SK-N-SH treated with all-trans-retinoic acid at 6 μM for 48 hours (cell line): ENCODE measurements at regions not wholly inside any gene's neighbourhood (a gene's known extent, or its start where the extent isn't known, plus 50 kb on each side); places are given as distances from the start of the nearest gene placed in this dataset.
A peak's percentile ranks its signal among the peaks of the same experiment; 100 is the strongest.

ENCODE experiments used
- ATAC-seq: fragments of 200-7000 bp; cut with Tn5 transposase; 3 replicates; pipeline ENCODE4 v1.9.1; 2020; ENCODE audit warnings: mild to moderate bottlenecking, moderate library complexity
- ARNTL ChIP-seq: fragments of 450-650 bp; formaldehyde crosslinking; IDR thresholded peaks from 2 replicates; pipeline ENCODE4 v1.5.0; 2020; ENCODE audit warnings: low read depth, mild to moderate bottlenecking, moderate library complexity, borderline replicate concordance
- CREB5 ChIP-seq: fragments of 250-450 bp; sonication (Bioruptor Pico); IDR thresholded peaks from 2 replicates; pipeline ENCODE4 v1.5.1; 2020; ENCODE audit warnings: low read depth, mild to moderate bottlenecking, moderate library complexity
- CSDC2 ChIP-seq: fragments of 250-450 bp; sonication (Bioruptor Pico); IDR thresholded peaks from 2 replicates; pipeline ENCODE4 v1.5.0; 2020; ENCODE audit warnings: mild to moderate bottlenecking, moderate library complexity
- CSRNP3 ChIP-seq: fragments of 250-450 bp; sonication (Bioruptor Pico); IDR thresholded peaks from 2 replicates; pipeline ENCODE4 v1.5.1; 2021; ENCODE audit warnings: mild to moderate bottlenecking, moderate library complexity
- ESRRG ChIP-seq: fragments of 250-450 bp; sonication (Bioruptor Pico); IDR thresholded peaks from 2 replicates; pipeline ENCODE4 v1.6.1; 2021; ENCODE audit warnings: mild to moderate bottlenecking
- GLIS3 ChIP-seq: fragments of 250-450 bp; sonication (Bioruptor Pico); IDR thresholded peaks from 2 replicates; pipeline ENCODE4 v1.5.0; 2020; ENCODE audit warnings: mild to moderate bottlenecking, moderate library complexity
- ISL1 ChIP-seq: fragments of 250-450 bp; sonication (Bioruptor Pico); IDR thresholded peaks from 2 replicates; pipeline ENCODE4 v2.1.2; 2022; ENCODE audit warnings: mild to moderate bottlenecking, moderate library complexity
- OSR1 ChIP-seq: fragments of 250-450 bp; sonication (Bioruptor Pico); IDR thresholded peaks from 2 replicates; pipeline ENCODE4 v1.8.0; 2022; ENCODE audit warnings: moderate library complexity, mild to moderate bottlenecking, inconsistent platforms
- PATZ1 ChIP-seq: fragments of 250-450 bp; sonication (Bioruptor Pico); IDR thresholded peaks from 2 replicates; pipeline ENCODE4 v1.8.0; 2020; ENCODE audit warnings: mild to moderate bottlenecking, moderate library complexity, borderline replicate concordance
- POU6F1 ChIP-seq: fragments of 250-450 bp; sonication (Bioruptor Pico); IDR thresholded peaks from 2 replicates; pipeline ENCODE4 v1.8.0; 2021; ENCODE audit warnings: low read depth, mild to moderate bottlenecking, moderate library complexity, borderline replicate concordance
- TOX ChIP-seq: fragments of 250-450 bp; sonication (Bioruptor Pico); IDR thresholded peaks from 2 replicates; pipeline ENCODE4 v1.8.0; 2021; ENCODE audit warnings: mild to moderate bottlenecking, moderate library complexity, borderline replicate concordance
- TSHZ2 ChIP-seq: fragments of 250-450 bp; sonication (Bioruptor Pico); IDR thresholded peaks from 2 replicates; pipeline ENCODE4 v1.5.0; 2020; ENCODE audit warnings: mild to moderate bottlenecking, moderate library complexity
- ZC3H10 ChIP-seq: fragments of 250-450 bp; sonication (Bioruptor Pico); IDR thresholded peaks from 2 replicates; pipeline ENCODE4 v1.5.1; 2021; ENCODE audit warnings: mild to moderate bottlenecking, moderate library complexity
- ZFP3 ChIP-seq: fragments of 250-450 bp; sonication (Bioruptor Pico); IDR thresholded peaks from 2 replicates; pipeline ENCODE4 v1.5.0; 2020; ENCODE audit warnings: mild to moderate bottlenecking, moderate library complexity
- ZFP30 ChIP-seq: fragments of 450-650 bp; formaldehyde crosslinking; IDR thresholded peaks from 2 replicates; pipeline ENCODE4 v1.5.0; 2022; ENCODE audit warnings: mild to moderate bottlenecking, moderate library complexity
- ZNF565 ChIP-seq: fragments of 450-650 bp; formaldehyde crosslinking; conservative IDR thresholded peaks from 2 replicates; pipeline ENCODE4 v1.5.0; 2020; ENCODE audit warnings: low read depth, mild to moderate bottlenecking, moderate library complexity
- ZNF70 ChIP-seq: fragments of 450-650 bp; formaldehyde crosslinking; IDR thresholded peaks from 2 replicates; pipeline ENCODE4 v1.5.0; 2020; ENCODE audit warnings: mild to moderate bottlenecking, moderate library complexity

- TF ChIP-seq PATZ1 (CRISPR knock-in tag): no peak
- TF ChIP-seq ZNF70 (CRISPR knock-in tag): no peak
- TF ChIP-seq ZNF565 (CRISPR knock-in tag): no peak
Measured at GRCh38 chr6:139514819-139515218, 140.4 kb upstream of the CITED2 start (continued).

GRCh38 chr6:139510040-139510790 lies 135.8 kb upstream of the CITED2 start:
- ATAC-seq: 0 out of 3 replicates have a peak, but pooled peaks have one; percentile 28

GRCh38 chr6:139509167-139509566 lies 134.7 kb upstream of the CITED2 start:
- TF ChIP-seq ISL1 (no peak), ZFP30 (CRISPR knock-in tag) (no peak)
- TF ChIP-seq, all 23 proteins: peak for 0
- ATAC-seq: no peak

More at GRCh38 chr6:139510040-139510790, 135.8 kb upstream of the CITED2 start:
- TF ChIP-seq OSR1 (CRISPR knock-in tag) (no peak), TSHZ2 (CRISPR knock-in tag) (no peak), TOX (CRISPR knock-in tag) (no peak), ARNTL (CRISPR knock-in tag) (no peak), ZNF70 (CRISPR knock-in tag) (no peak), ZFP3 (CRISPR knock-in tag) (no peak), ZC3H10 (CRISPR knock-in tag) (no peak), GLIS3 (no peak)

GRCh38 chr6:139508576-139508975 lies 134.1 kb upstream of the CITED2 start:
- ATAC-seq: no peak
- TF ChIP-seq POU6F1: no peak
- no peak for TF ChIP-seq TSHZ2 (CRISPR knock-in tag)
- no peak for TF ChIP-seq GLIS3
- TF ChIP-seq CSRNP3 (CRISPR knock-in tag): no peak
- TF ChIP-seq CREB5 (CRISPR knock-in tag): no peak
- TF ChIP-seq ESRRG (CRISPR knock-in tag): no peak
- no peak for TF ChIP-seq ZFP3 (CRISPR knock-in tag)
- no peak for TF ChIP-seq CSDC2 (CRISPR knock-in tag)
